WTC11 (cell line): ENCODE measurements at regions not wholly inside any gene's neighbourhood (a gene's known extent, or its start where the extent isn't known, plus 50 kb on each side); places are given as distances from the start of the nearest gene placed in this dataset.

Source experiments
- CTCF ChIP-seq: fragments of 200-600 bp; IDR thresholded peaks from 2 replicates; pipeline ENCODE4 v1.8.0; 2022; ENCODE audit warnings: antibody characterized with exemption
- SMAD4 ChIP-seq: sonication (generic); formaldehyde crosslinking; IDR thresholded peaks from 2 replicates; pipeline ENCODE4 v1.8.0; 2022; ENCODE audit warnings: mild to moderate bottlenecking, missing genetic modification reagents

- TF ChIP-seq CTCF (no peak), SMAD4 (CRISPR knock-in tag) (no peak)
These were observed 104.9 kb upstream of the FTMT start for GRCh38 chr5:121746763-121747162.
